NT2/D1 (cell line): ENCODE measurements at regions not wholly inside any gene's neighbourhood (a gene's known extent, or its start where the extent isn't known, plus 50 kb on each side); places are given as distances from the start of the nearest gene placed in this dataset.
"Not testable (repeated sequence)": the region's sequence is repeated elsewhere in the genome, so short reads cannot be mapped to it uniquely, and the experiment has no call there.

Experiments used
- DNase-seq: peaks from one replicate; pipeline ENCODE4 v3.0.0-alpha.2; 2011; ENCODE audit warnings: low read depth, low spot score
- H3K27me3 ChIP-seq: 2 replicates; pipeline ENCODE4 v1.6.0; 2011; ENCODE audit warnings: mild to moderate bottlenecking; ENCODE audit not compliant: insufficient read length, insufficient read depth
- H3K36me3 ChIP-seq: 2 replicates; pipeline ENCODE4 v1.6.1; 2011; ENCODE audit warnings: mild to moderate bottlenecking, low read length, mixed read lengths; ENCODE audit not compliant: insufficient read depth, insufficient read length
- H3K4me1 ChIP-seq: 2 replicates; pipeline ENCODE4 v1.5.1; 2011; ENCODE audit not compliant: insufficient read depth, insufficient read length
- H3K4me3 ChIP-seq: 2 replicates; pipeline ENCODE4 v1.5.1; 2011; ENCODE audit warnings: low read depth; ENCODE audit not compliant: insufficient read length
- H3K9ac ChIP-seq: 2 replicates; pipeline ENCODE4 v1.6.0; 2011; ENCODE audit warnings: low read depth; ENCODE audit not compliant: insufficient read length
- H3K9me3 ChIP-seq: 2 replicates; pipeline ENCODE4 v1.5.1; 2011; ENCODE audit warnings: mild to moderate bottlenecking, low read length; ENCODE audit not compliant: insufficient read depth
- SUZ12 ChIP-seq: IDR thresholded peaks from 2 replicates; pipeline ENCODE4 v1.6.1; 2011; ENCODE audit not compliant: insufficient read length, insufficient read depth; ENCODE audit errors: extremely low read depth
- YY1 ChIP-seq: IDR thresholded peaks from 2 replicates; pipeline ENCODE4 v1.6.1; 2011; ENCODE audit not compliant: insufficient read length, insufficient read depth
- ZNF274 ChIP-seq: IDR thresholded peaks from 2 replicates; pipeline ENCODE4 v1.6.1; 2011; ENCODE audit warnings: mild to moderate bottlenecking, low read depth, low read length

DNA sequence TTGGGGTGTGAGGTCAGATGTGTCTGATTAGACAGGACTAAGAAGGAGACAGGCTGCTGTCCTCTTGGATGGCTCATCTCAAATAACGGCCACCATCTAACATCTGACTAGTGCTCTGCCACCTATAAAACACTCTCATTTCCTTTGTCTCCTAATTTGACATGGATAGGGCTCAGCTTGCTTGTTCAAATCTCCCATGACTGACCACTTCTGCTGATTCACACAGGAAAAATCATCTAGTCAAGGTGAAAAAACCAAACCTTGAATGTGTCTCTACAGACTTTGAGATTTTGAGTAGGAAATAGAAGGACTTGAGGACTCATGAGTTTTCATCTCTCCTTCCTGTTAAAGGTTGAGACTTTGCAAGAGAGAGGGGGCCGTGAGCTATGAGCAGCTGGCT, 150.6 kb downstream of the IER5 start:
- Histone ChIP-seq H3K9me3 (no peaks in the 10 kb centered on the region; the same call in 1 of the 2 replicates), H3K9ac (no peak overlapping the region)
- TF ChIP-seq YY1 (no peak), SUZ12 (no peak), ZNF274 (no peak)

DNA sequence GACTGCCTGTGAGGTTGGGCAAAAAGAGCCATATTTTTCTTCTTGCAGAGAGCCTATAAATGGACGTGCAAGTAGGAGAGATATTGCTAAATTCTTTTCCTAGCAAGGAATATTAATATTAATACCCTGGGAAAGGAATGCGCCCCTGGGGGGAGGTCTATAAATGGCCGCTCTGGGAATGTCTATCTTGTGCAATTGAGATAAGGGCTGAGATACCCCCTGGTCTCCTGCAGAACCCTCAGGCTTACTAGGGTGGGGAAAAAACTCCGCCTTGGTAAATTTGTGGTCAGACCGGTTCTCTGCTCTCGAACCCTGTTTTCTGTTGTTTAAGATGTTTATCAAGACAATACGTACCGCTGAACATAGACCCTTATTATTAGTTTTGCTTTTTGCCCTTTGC, 157.8 kb downstream of the IER5 start:
- H3K36me3 ChIP-seq, H3K4me1 ChIP-seq, H3K4me3 ChIP-seq, H3K9ac ChIP-seq, DNase-seq, H3K27me3 ChIP-seq: not testable (repeated sequence)
- peaks cover 27% of the 10 kb centered on the region for H3K9me3 ChIP-seq

More for the DNA sequence above, 150.6 kb downstream of the IER5 start:
- H3K36me3 ChIP-seq = no peaks in the 10 kb centered on the region
- H3K4me1 ChIP-seq = no peaks in the 10 kb centered on the region
- no peak overlapping the region for H3K4me3 ChIP-seq
- DNase-seq = no peak
- no peaks in the 10 kb centered on the region for H3K27me3 ChIP-seq

GRCh38 chr1:181248361-181248760, 159.9 kb downstream of the IER5 start:
- H3K4me3 ChIP-seq, H3K9ac ChIP-seq, H3K27me3 ChIP-seq, H3K4me1 ChIP-seq, DNase-seq, H3K36me3 ChIP-seq: not testable (repeated sequence)
- peaks cover 27% of the 10 kb centered on the region for H3K9me3 ChIP-seq

GRCh38 chr1:181249186-181249585, 160.7 kb downstream of the IER5 start:
- no peaks in the 10 kb centered on the region for H3K4me1 ChIP-seq
- no peak overlapping the region for H3K4me3 ChIP-seq
- H3K9me3 ChIP-seq = peaks cover 29% of the 10 kb centered on the region
- no peak overlapping the region for H3K9ac ChIP-seq
- DNase-seq = no peak
- H3K27me3 ChIP-seq = no peaks in the 10 kb centered on the region
- H3K36me3 ChIP-seq = no peaks in the 10 kb centered on the region
- TF ChIP-seq YY1 = no peak
- no peak for TF ChIP-seq SUZ12
- no peak for TF ChIP-seq ZNF274

- no peak for DNase-seq
- H3K9me3 ChIP-seq = peaks cover 31% of the 10 kb centered on the region
- no peaks in the 10 kb centered on the region for H3K4me1 ChIP-seq
- H3K4me3 ChIP-seq = no peak overlapping the region
- no peak overlapping the region for H3K9ac ChIP-seq
- no peaks in the 10 kb centered on the region for H3K27me3 ChIP-seq
- TF ChIP-seq ZNF274 (no peak), YY1 (no peak), SUZ12 (no peak)
- H3K36me3 ChIP-seq = no peaks in the 10 kb centered on the region
These were observed 161.5 kb downstream of the IER5 start for GRCh38 chr1:181250038-181250437.

- H3K4me3 ChIP-seq = no peak overlapping the region
- H3K9me3 ChIP-seq = peaks cover 33% of the 10 kb centered on the region
- no peaks in the 10 kb centered on the region for H3K27me3 ChIP-seq
- DNase-seq = no peak
- no peak for TF ChIP-seq SUZ12
- no peak for TF ChIP-seq YY1
- no peak for TF ChIP-seq ZNF274
- H3K36me3 ChIP-seq = no peaks in the 10 kb centered on the region
- H3K9ac ChIP-seq = no peak overlapping the region
- no peaks in the 10 kb centered on the region for H3K4me1 ChIP-seq
These were observed 162.7 kb downstream of the IER5 start for GRCh38 chr1:181251001-181251712.

GRCh38 chr1:181251713-181252075, 163.2 kb downstream of the IER5 start:
- peaks cover 29% of the 10 kb centered on the region for H3K9me3 ChIP-seq
- no peak for DNase-seq
- no peak overlapping the region for H3K4me3 ChIP-seq
- no peaks in the 10 kb centered on the region for H3K27me3 ChIP-seq
- H3K9ac ChIP-seq = no peak overlapping the region
- no peaks in the 10 kb centered on the region for H3K36me3 ChIP-seq
- no peaks in the 10 kb centered on the region for H3K4me1 ChIP-seq
- TF ChIP-seq SUZ12 (no peak), ZNF274 (no peak), YY1 (no peak)

- H3K4me1 ChIP-seq, H3K4me3 ChIP-seq, H3K27me3 ChIP-seq, DNase-seq, H3K36me3 ChIP-seq, H3K9ac ChIP-seq: not testable (repeated sequence)
- peaks cover 22% of the 10 kb centered on the region for H3K9me3 ChIP-seq
These were observed 165.1 kb downstream of the IER5 start for GRCh38 chr1:181253601-181254000.
